ENCODE measurements at regions not wholly inside any gene's neighbourhood (a gene's known extent, or its start where the extent isn't known, plus 50 kb on each side); places are given as distances from the start of the nearest gene placed in this dataset.

GRCh38 chr18:44060197-44060596 lies 620.5 kb upstream of the SETBP1 start:
- H3K4me3 ChIP-seq (ENCODE audit: low read length in 3 of 3) = no peak overlapping the region
- H3K9me3 ChIP-seq (ENCODE audit: control insufficient read depth in 3 of 3, low read length in 3 of 3) = no peaks in the 10 kb centered on the region
- H3K27ac ChIP-seq (ENCODE audit: low read depth, low read length) = no peak overlapping the region
- H3K4me1 ChIP-seq (ENCODE audit: control insufficient read depth in 3 of 3, insufficient read depth in 3 of 3, low read length in 3 of 3) = peaks cover 0 to 3% (median 0%) of the 10 kb centered on the region in 3 donors
- H3K36me3 ChIP-seq (ENCODE audit: control insufficient read depth in 3 of 3, insufficient read depth in 3 of 3, low read length in 3 of 3) = no peaks in the 10 kb centered on the region
- H3K27me3 ChIP-seq (ENCODE audit: control insufficient read depth in 3 of 3, insufficient read depth in 3 of 3, low read length in 3 of 3) = no peaks in the 10 kb centered on the region
- no peak overlapping the region for H3K9ac ChIP-seq (ENCODE audit: low read depth in 1 of 3, low read length in 3 of 3)

- Histone ChIP-seq H3K27me3 (ENCODE audit: control insufficient read depth in 3 of 3, insufficient read depth in 3 of 3, low read length in 3 of 3) (no peaks in the 10 kb centered on the region), H3K9ac (ENCODE audit: low read depth in 1 of 3, low read length in 3 of 3) (no peak overlapping the region), H3K36me3 (ENCODE audit: control insufficient read depth in 3 of 3, insufficient read depth in 3 of 3, low read length in 3 of 3) (no peaks in the 10 kb centered on the region), H3K9me3 (ENCODE audit: control insufficient read depth in 3 of 3, low read length in 3 of 3) (no peaks in the 10 kb centered on the region), H3K27ac (ENCODE audit: low read depth, low read length) (no peak overlapping the region), H3K4me3 (ENCODE audit: low read length in 3 of 3) (no peak overlapping the region), H3K4me1 (ENCODE audit: control insufficient read depth in 3 of 3, insufficient read depth in 3 of 3, low read length in 3 of 3) (no peaks in the 10 kb centered on the region)
Measured at GRCh38 chr18:44061438-44061837, 619.2 kb upstream of the SETBP1 start.

GRCh38 chr18:44062345-44062744 lies 618.3 kb upstream of the SETBP1 start:
- Histone ChIP-seq H3K9ac (ENCODE audit: low read depth in 1 of 3, low read length in 3 of 3) (no peak overlapping the region), H3K4me1 (ENCODE audit: control insufficient read depth in 3 of 3, insufficient read depth in 3 of 3, low read length in 3 of 3) (no peaks in the 10 kb centered on the region), H3K9me3 (ENCODE audit: control insufficient read depth in 3 of 3, low read length in 3 of 3) (no peaks in the 10 kb centered on the region), H3K27ac (ENCODE audit: low read depth, low read length) (no peak overlapping the region), H3K4me3 (ENCODE audit: low read length in 3 of 3) (no peak overlapping the region), H3K27me3 (ENCODE audit: control insufficient read depth in 3 of 3, insufficient read depth in 3 of 3, low read length in 3 of 3) (no peaks in the 10 kb centered on the region), H3K36me3 (ENCODE audit: control insufficient read depth in 3 of 3, insufficient read depth in 3 of 3, low read length in 3 of 3) (no peaks in the 10 kb centered on the region)

- H3K27ac ChIP-seq (ENCODE audit: low read depth, low read length) = no peak overlapping the region
- H3K4me1 ChIP-seq (ENCODE audit: control insufficient read depth in 3 of 3, insufficient read depth in 3 of 3, low read length in 3 of 3) = no peaks in the 10 kb centered on the region
- no peaks in the 10 kb centered on the region for H3K27me3 ChIP-seq (ENCODE audit: control insufficient read depth in 3 of 3, insufficient read depth in 3 of 3, low read length in 3 of 3)
- H3K36me3 ChIP-seq (ENCODE audit: control insufficient read depth in 3 of 3, insufficient read depth in 3 of 3, low read length in 3 of 3) = no peaks in the 10 kb centered on the region
- H3K9me3 ChIP-seq (ENCODE audit: control insufficient read depth in 3 of 3, low read length in 3 of 3) = no peaks in the 10 kb centered on the region
- no peak overlapping the region for H3K4me3 ChIP-seq (ENCODE audit: low read length in 3 of 3)
- no peak overlapping the region for H3K9ac ChIP-seq (ENCODE audit: low read depth in 1 of 3, low read length in 3 of 3)
Measured at GRCh38 chr18:44065206-44065605, 615.5 kb upstream of the SETBP1 start.

- no peaks in the 10 kb centered on the region for H3K27me3 ChIP-seq (ENCODE audit: control insufficient read depth in 3 of 3, insufficient read depth in 3 of 3, low read length in 3 of 3)
- H3K9ac ChIP-seq (ENCODE audit: low read depth in 1 of 3, low read length in 3 of 3) = no peak overlapping the region
- H3K9me3 ChIP-seq (ENCODE audit: control insufficient read depth in 3 of 3, low read length in 3 of 3) = no peaks in the 10 kb centered on the region
- no peaks in the 10 kb centered on the region for H3K4me1 ChIP-seq (ENCODE audit: control insufficient read depth in 3 of 3, insufficient read depth in 3 of 3, low read length in 3 of 3)
- no peak overlapping the region for H3K4me3 ChIP-seq (ENCODE audit: low read length in 3 of 3)
- H3K36me3 ChIP-seq (ENCODE audit: control insufficient read depth in 3 of 3, insufficient read depth in 3 of 3, low read length in 3 of 3) = no peaks in the 10 kb centered on the region
- H3K27ac ChIP-seq (ENCODE audit: low read depth, low read length) = no peak overlapping the region
Measured at GRCh38 chr18:44066541-44066940, 614.1 kb upstream of the SETBP1 start.

GRCh38 chr18:44067186-44067585 lies 613.5 kb upstream of the SETBP1 start:
- no peaks in the 10 kb centered on the region for H3K9me3 ChIP-seq (ENCODE audit: control insufficient read depth in 3 of 3, low read length in 3 of 3)
- H3K4me3 ChIP-seq (ENCODE audit: low read length in 3 of 3) = no peak overlapping the region
- no peaks in the 10 kb centered on the region for H3K4me1 ChIP-seq (ENCODE audit: control insufficient read depth in 3 of 3, insufficient read depth in 3 of 3, low read length in 3 of 3)
- H3K27ac ChIP-seq (ENCODE audit: low read depth, low read length) = no peak overlapping the region
- H3K36me3 ChIP-seq (ENCODE audit: control insufficient read depth in 3 of 3, insufficient read depth in 3 of 3, low read length in 3 of 3) = no peaks in the 10 kb centered on the region
- no peak overlapping the region for H3K9ac ChIP-seq (ENCODE audit: low read depth in 1 of 3, low read length in 3 of 3)
- H3K27me3 ChIP-seq (ENCODE audit: control insufficient read depth in 3 of 3, insufficient read depth in 3 of 3, low read length in 3 of 3) = no peaks in the 10 kb centered on the region

GRCh38 chr18:44075038-44075437 lies 605.6 kb upstream of the SETBP1 start:
- no peaks in the 10 kb centered on the region for H3K9me3 ChIP-seq (ENCODE audit: control insufficient read depth in 3 of 3, low read length in 3 of 3)
- H3K27ac ChIP-seq (ENCODE audit: low read depth, low read length) = no peak overlapping the region
- H3K4me1 ChIP-seq (ENCODE audit: control insufficient read depth in 3 of 3, insufficient read depth in 3 of 3, low read length in 3 of 3) = no peaks in the 10 kb centered on the region
- no peak overlapping the region for H3K9ac ChIP-seq (ENCODE audit: low read depth in 1 of 3, low read length in 3 of 3)
- H3K4me3 ChIP-seq (ENCODE audit: low read length in 3 of 3) = no peak overlapping the region
- no peaks in the 10 kb centered on the region for H3K27me3 ChIP-seq (ENCODE audit: control insufficient read depth in 3 of 3, insufficient read depth in 3 of 3, low read length in 3 of 3)
- no peaks in the 10 kb centered on the region for H3K36me3 ChIP-seq (ENCODE audit: control insufficient read depth in 3 of 3, insufficient read depth in 3 of 3, low read length in 3 of 3)

GRCh38 chr18:44079606-44080005 lies 601.1 kb upstream of the SETBP1 start:
- Histone ChIP-seq H3K4me1 (ENCODE audit: control insufficient read depth in 3 of 3, insufficient read depth in 3 of 3, low read length in 3 of 3) (no peaks in the 10 kb centered on the region), H3K9ac (ENCODE audit: low read depth in 1 of 3, low read length in 3 of 3) (no peak overlapping the region), H3K4me3 (ENCODE audit: low read length in 3 of 3) (no peak overlapping the region), H3K27ac (ENCODE audit: low read depth, low read length) (no peak overlapping the region), H3K27me3 (ENCODE audit: control insufficient read depth in 3 of 3, insufficient read depth in 3 of 3, low read length in 3 of 3) (no peaks in the 10 kb centered on the region), H3K9me3 (ENCODE audit: control insufficient read depth in 3 of 3, low read length in 3 of 3) (no peaks in the 10 kb centered on the region), H3K36me3 (ENCODE audit: control insufficient read depth in 3 of 3, insufficient read depth in 3 of 3, low read length in 3 of 3) (no peaks in the 10 kb centered on the region)

GRCh38 chr18:44080054-44080453 lies 600.6 kb upstream of the SETBP1 start:
- Histone ChIP-seq H3K9me3 (ENCODE audit: control insufficient read depth in 3 of 3, low read length in 3 of 3) (no peaks in the 10 kb centered on the region), H3K4me1 (ENCODE audit: control insufficient read depth in 3 of 3, insufficient read depth in 3 of 3, low read length in 3 of 3) (no peaks in the 10 kb centered on the region), H3K9ac (ENCODE audit: low read depth in 1 of 3, low read length in 3 of 3) (no peak overlapping the region), H3K27me3 (ENCODE audit: control insufficient read depth in 3 of 3, insufficient read depth in 3 of 3, low read length in 3 of 3) (no peaks in the 10 kb centered on the region), H3K36me3 (ENCODE audit: control insufficient read depth in 3 of 3, insufficient read depth in 3 of 3, low read length in 3 of 3) (no peaks in the 10 kb centered on the region), H3K4me3 (ENCODE audit: low read length in 3 of 3) (no peak overlapping the region), H3K27ac (ENCODE audit: low read depth, low read length) (no peak overlapping the region)

- no peaks in the 10 kb centered on the region for H3K27me3 ChIP-seq (ENCODE audit: control insufficient read depth in 3 of 3, insufficient read depth in 3 of 3, low read length in 3 of 3)
- no peaks in the 10 kb centered on the region for H3K9me3 ChIP-seq (ENCODE audit: control insufficient read depth in 3 of 3, low read length in 3 of 3)
- H3K27ac ChIP-seq (ENCODE audit: low read depth, low read length) = no peak overlapping the region
- no peak overlapping the region for H3K4me3 ChIP-seq (ENCODE audit: low read length in 3 of 3)
- no peak overlapping the region for H3K9ac ChIP-seq (ENCODE audit: low read depth in 1 of 3, low read length in 3 of 3)
- no peaks in the 10 kb centered on the region for H3K4me1 ChIP-seq (ENCODE audit: control insufficient read depth in 3 of 3, insufficient read depth in 3 of 3, low read length in 3 of 3)
- no peaks in the 10 kb centered on the region for H3K36me3 ChIP-seq (ENCODE audit: control insufficient read depth in 3 of 3, insufficient read depth in 3 of 3, low read length in 3 of 3)
Measured at GRCh38 chr18:44089732-44090131, 591.0 kb upstream of the SETBP1 start.

GRCh38 chr18:44090453-44090852 lies 590.2 kb upstream of the SETBP1 start:
- no peak overlapping the region for H3K27ac ChIP-seq (ENCODE audit: low read depth, low read length)
- no peak overlapping the region for H3K9ac ChIP-seq (ENCODE audit: low read depth in 1 of 3, low read length in 3 of 3)

More at GRCh38 chr18:44090453-44090852, 590.2 kb upstream of the SETBP1 start:
- Histone ChIP-seq H3K4me3 (ENCODE audit: low read length in 3 of 3) (no peak overlapping the region), H3K4me1 (ENCODE audit: control insufficient read depth in 3 of 3, insufficient read depth in 3 of 3, low read length in 3 of 3) (no peaks in the 10 kb centered on the region), H3K27me3 (ENCODE audit: control insufficient read depth in 3 of 3, insufficient read depth in 3 of 3, low read length in 3 of 3) (no peaks in the 10 kb centered on the region), H3K9me3 (ENCODE audit: control insufficient read depth in 3 of 3, low read length in 3 of 3) (no peaks in the 10 kb centered on the region), H3K36me3 (ENCODE audit: control insufficient read depth in 3 of 3, insufficient read depth in 3 of 3, low read length in 3 of 3) (no peaks in the 10 kb centered on the region)

All from skeletal muscle tissue (tissue), 3 donors.